Breast epithelium (tissue), 4 donors: ENCODE measurements at regions not wholly inside any gene's neighbourhood (a gene's known extent, or its start where the extent isn't known, plus 50 kb on each side); places are given as distances from the start of the nearest gene placed in this dataset.

ENCODE experiments used
- DNase-seq, 2 donors: peaks; one replicate each; pipeline ENCODE4 v3.0.0-alpha.2; 2019; ENCODE audit warnings: low spot score in 2 of 2
- H3K27ac ChIP-seq, 2 donors: fragments of 200-600 bp; sonication (generic) in 1 of 2; one replicate each; pipeline ENCODE4 v1.5.1; 2016 to 2019; ENCODE audit warnings: mild to moderate bottlenecking in 1 of 2
- H3K27me3 ChIP-seq, 2 donors: fragments of 200-600 bp; sonication (generic) in 1 of 2; one replicate each; pipeline versions ENCODE4 v1.5.1 to v1.6.0; 2017 to 2019; ENCODE audit warnings: control low read depth in 1 of 2, mild to moderate bottlenecking in 1 of 2
- H3K36me3 ChIP-seq: fragments of 200-600 bp; one replicate; pipeline ENCODE4 v1.5.1; 2019
- H3K4me1 ChIP-seq, 2 donors: fragments of 200-600 bp; sonication (generic); one replicate each; pipeline ENCODE4 v1.5.1; 2016 to 2019; ENCODE audit warnings: control low read depth in 1 of 2
- H3K4me3 ChIP-seq, 3 donors: fragments of 200-600 bp; sonication (generic); 1 replicate in 2 of 3; 2 replicates in 1 of 3; pipeline ENCODE4 v1.5.1; 2016 to 2019; ENCODE audit warnings: mild to moderate bottlenecking in 3 of 3, moderate library complexity in 2 of 3
- H3K9me3 ChIP-seq, 2 donors: fragments of 200-600 bp; sonication (generic) in 1 of 2; one replicate each; pipeline ENCODE4 v1.5.1; 2016 to 2019; ENCODE audit warnings: control low read depth in 1 of 2
- POLR2A ChIP-seq: fragments of 450-650 bp; IDR thresholded peaks from one replicate; pipeline ENCODE4 v1.6.1; 2016; ENCODE audit warnings: antibody characterized with exemption, mild to moderate bottlenecking, moderate library complexity
- POLR2AphosphoS5 ChIP-seq, 3 donors: sonication (generic); formaldehyde crosslinking; IDR thresholded peaks; one replicate each; pipeline ENCODE4 v1.6.1; 2017; ENCODE audit warnings: antibody characterized with exemption in 3 of 3
- intact Hi-C: fragments of 100-400 bp; cut with DNase I; formaldehyde crosslinking; loops from one replicate; pipeline ENCODE4 v1.15.1; 2023; ENCODE audit warnings: low total_unique reads
- TF ChIP-seq, protein P1 (sequence below), 3 donors: fragments of 450-650 bp; IDR thresholded peaks; one replicate each; pipeline ENCODE4 v1.5.1; 2016 to 2017; ENCODE audit warnings: antibody characterized with exemption in 3 of 3, mild to moderate bottlenecking in 3 of 3, moderate library complexity in 3 of 3

DNA sequence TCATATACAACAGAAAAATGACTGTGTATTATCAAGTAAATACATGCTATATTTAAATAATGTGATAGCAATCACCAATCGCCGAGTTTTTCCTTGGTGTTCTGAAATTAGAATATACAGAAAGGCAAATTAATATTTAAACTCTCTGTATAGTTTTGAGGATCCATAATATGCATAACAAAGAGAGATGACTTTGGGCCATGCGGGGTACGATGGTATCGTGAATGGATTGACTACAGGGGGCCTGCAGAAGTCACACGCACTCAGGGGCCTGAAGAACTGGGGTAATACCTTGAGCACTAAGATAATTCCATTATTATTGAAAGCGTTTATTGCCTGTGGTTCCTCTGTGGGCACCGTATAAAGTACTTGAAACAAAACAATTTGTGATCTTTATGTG is 314.0 kb downstream of the TEX29 start:
- intact Hi-C loops = no loop called here
- DNase-seq = no peak
- H3K4me1 ChIP-seq = no peaks in the 10 kb centered on the region
- H3K27ac ChIP-seq = no peak overlapping the region
- peaks cover 0 to 5% of the 10 kb centered on the region in 2 donors for H3K9me3 ChIP-seq
- no peak overlapping the region for H3K4me3 ChIP-seq
- no peak for TF ChIP-seq POLR2A
- TF ChIP-seq, protein P1, sequence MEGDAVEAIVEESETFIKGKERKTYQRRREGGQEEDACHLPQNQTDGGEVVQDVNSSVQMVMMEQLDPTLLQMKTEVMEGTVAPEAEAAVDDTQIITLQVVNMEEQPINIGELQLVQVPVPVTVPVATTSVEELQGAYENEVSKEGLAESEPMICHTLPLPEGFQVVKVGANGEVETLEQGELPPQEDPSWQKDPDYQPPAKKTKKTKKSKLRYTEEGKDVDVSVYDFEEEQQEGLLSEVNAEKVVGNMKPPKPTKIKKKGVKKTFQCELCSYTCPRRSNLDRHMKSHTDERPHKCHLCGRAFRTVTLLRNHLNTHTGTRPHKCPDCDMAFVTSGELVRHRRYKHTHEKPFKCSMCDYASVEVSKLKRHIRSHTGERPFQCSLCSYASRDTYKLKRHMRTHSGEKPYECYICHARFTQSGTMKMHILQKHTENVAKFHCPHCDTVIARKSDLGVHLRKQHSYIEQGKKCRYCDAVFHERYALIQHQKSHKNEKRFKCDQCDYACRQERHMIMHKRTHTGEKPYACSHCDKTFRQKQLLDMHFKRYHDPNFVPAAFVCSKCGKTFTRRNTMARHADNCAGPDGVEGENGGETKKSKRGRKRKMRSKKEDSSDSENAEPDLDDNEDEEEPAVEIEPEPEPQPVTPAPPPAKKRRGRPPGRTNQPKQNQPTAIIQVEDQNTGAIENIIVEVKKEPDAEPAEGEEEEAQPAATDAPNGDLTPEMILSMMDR (IDR thresholded peaks at IDR 0.05) = no peak
- H3K27me3 ChIP-seq = no peaks in the 10 kb centered on the region
- H3K36me3 ChIP-seq = no peaks in the 10 kb centered on the region

DNA sequence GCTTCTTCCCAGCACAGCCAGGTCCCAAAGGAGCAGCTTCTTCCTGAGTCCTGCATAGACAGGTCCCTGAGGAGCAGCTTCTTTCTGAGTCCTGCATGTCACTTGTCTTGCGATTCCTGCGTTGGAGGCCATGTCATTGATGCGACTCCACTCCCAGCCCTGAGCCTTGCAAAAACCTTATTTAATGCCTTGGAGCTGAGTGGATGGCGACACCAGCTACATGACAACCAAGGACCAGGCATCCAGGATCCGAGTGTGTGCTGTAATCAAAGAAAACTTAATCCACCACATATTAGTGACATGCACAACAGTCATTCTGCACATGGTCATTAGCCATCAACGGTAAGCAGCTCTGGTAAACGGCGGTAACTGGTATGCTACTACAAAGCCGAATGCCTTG is 315.8 kb downstream of the TEX29 start:
- intact Hi-C loops = no loop called here
- DNase-seq = no peak
- H3K4me1 ChIP-seq = no peaks in the 10 kb centered on the region
- peaks cover 0 to 4% of the 10 kb centered on the region in 2 donors for H3K27me3 ChIP-seq
- no peak for TF ChIP-seq POLR2AphosphoS5 (IDR thresholded peaks at IDR 0.05)
- TF ChIP-seq, protein P1 (IDR thresholded peaks at IDR 0.05) = no peak
- no peak for TF ChIP-seq POLR2A
- no peak overlapping the region for H3K4me3 ChIP-seq
- H3K27ac ChIP-seq = no peak overlapping the region
- H3K9me3 ChIP-seq = peaks cover 0 to 3% of the 10 kb centered on the region in 2 donors
- H3K36me3 ChIP-seq = no peaks in the 10 kb centered on the region

DNA sequence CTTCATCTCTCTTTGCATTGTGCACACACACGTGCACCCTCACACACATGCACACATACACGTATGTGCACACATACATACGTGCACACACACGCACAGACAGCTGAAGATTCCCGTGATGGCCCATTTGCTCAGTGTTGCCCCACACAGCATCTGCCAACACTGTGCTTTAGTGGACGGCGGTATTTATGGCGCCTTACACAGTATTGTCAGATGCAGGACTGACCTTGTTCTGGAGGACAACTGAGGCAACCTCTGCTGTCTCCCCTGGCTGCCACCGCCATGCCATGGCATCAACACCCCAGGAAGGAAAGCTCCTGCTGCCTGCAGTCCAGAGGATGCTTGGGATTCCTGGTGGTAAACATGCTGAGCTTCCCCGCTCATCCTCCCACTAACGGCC is 316.4 kb downstream of the TEX29 start:
- H3K4me1 ChIP-seq = no peaks in the 10 kb centered on the region
- no peak for DNase-seq
- H3K27ac ChIP-seq = no peak overlapping the region
- H3K27me3 ChIP-seq = peaks cover 0 to 4% of the 10 kb centered on the region in 2 donors
- H3K9me3 ChIP-seq = no peaks in the 10 kb centered on the region
- no peaks in the 10 kb centered on the region for H3K36me3 ChIP-seq
- no peak overlapping the region for H3K4me3 ChIP-seq
- intact Hi-C loops = no loop called here
- TF ChIP-seq POLR2AphosphoS5 (IDR thresholded peaks at IDR 0.05) (no peak), POLR2A (no peak)
- TF ChIP-seq, protein P1 (IDR thresholded peaks at IDR 0.05) = no peak

DNA sequence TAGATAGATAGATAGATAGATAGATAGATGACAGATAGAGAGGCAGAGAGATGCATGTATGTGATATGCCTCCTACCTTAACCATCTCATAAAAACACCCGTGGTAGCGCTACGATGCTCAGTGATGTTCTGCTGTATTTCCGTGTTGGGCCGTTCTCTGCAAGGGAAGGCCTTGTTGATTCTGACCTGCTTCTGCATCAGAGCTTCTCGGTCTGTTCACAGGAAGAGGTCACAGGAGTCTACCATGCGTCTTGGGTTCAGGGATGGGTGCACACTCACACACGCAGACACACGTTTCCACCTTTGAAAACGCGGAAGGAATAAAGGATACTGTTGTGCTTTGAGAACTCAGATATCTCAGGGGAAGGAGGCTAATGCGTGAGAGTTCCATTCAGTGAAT is 316.9 kb downstream of the TEX29 start:
- peaks cover 0 to 4% of the 10 kb centered on the region in 2 donors for H3K27me3 ChIP-seq
- no peaks in the 10 kb centered on the region for H3K4me1 ChIP-seq
- H3K4me3 ChIP-seq = no peak overlapping the region

DNA sequence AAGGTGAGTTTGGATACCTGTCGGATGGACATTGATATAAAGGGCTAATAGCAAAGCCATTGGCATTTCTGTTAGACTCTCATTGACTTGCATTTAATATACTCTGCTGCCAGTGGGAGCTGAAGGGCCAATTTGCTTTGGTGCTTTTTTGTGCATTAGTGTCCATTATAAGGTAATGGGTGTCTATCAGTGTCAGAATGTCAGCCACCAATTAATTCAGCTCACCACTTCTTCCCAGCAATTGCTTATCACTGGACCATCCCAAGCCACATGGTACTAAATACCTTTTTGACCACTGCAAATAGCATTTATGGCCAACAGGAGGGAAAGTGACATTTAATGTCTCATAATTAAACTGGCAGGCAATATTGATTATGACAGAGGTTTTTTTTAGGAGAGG is 317.8 kb downstream of the TEX29 start:
- TF ChIP-seq, protein P1 (IDR thresholded peaks at IDR 0.05) = no peak
- TF ChIP-seq POLR2A (no peak), POLR2AphosphoS5 (IDR thresholded peaks at IDR 0.05) (no peak)
- H3K27me3 ChIP-seq = peaks cover 0 to 4% of the 10 kb centered on the region in 2 donors
- no peaks in the 10 kb centered on the region for H3K4me1 ChIP-seq
- H3K9me3 ChIP-seq = no peaks in the 10 kb centered on the region
- intact Hi-C loops = no loop called here
- DNase-seq = no peak
- no peaks in the 10 kb centered on the region for H3K36me3 ChIP-seq
- H3K4me3 ChIP-seq = no peak overlapping the region
- no peak overlapping the region for H3K27ac ChIP-seq

More for the DNA sequence above, 316.9 kb downstream of the TEX29 start:
- intact Hi-C loops = no loop called here
- TF ChIP-seq POLR2A (no peak), POLR2AphosphoS5 (IDR thresholded peaks at IDR 0.05) (no peak)
- TF ChIP-seq, protein P1 (IDR thresholded peaks at IDR 0.05) = no peak
- Histone ChIP-seq H3K9me3 (no peaks in the 10 kb centered on the region), H3K27ac (no peak overlapping the region), H3K36me3 (no peaks in the 10 kb centered on the region)
- no peak for DNase-seq
